B cell (primary cell): ENCODE measurements at regions not wholly inside any gene's neighbourhood (a gene's known extent, or its start where the extent isn't known, plus 50 kb on each side); places are given as distances from the start of the nearest gene placed in this dataset.

Source experiments
- ATAC-seq: fragments of 200-7000 bp; cut with Tn5 transposase; one replicate; pipeline ENCODE4 v1.10.0; 2021; ENCODE audit warnings: low read depth, mild to moderate bottlenecking, moderate number of reproducible peaks, moderate library complexity
- CTCF ChIA-PET: fragments of 350-600 bp; sonication (Branson Sonifier 250); formaldehyde crosslinking; loops from one replicate; lab custom pipeline; 2021; ENCODE audit warnings: antibody characterized with exemption, inconsistent platforms; lab: Charles Lee
- POLR2A ChIA-PET: fragments of 350-600 bp; sonication (Branson Sonifier 250); formaldehyde crosslinking; loops from one replicate; lab custom pipeline; 2021; ENCODE audit warnings: antibody characterized with exemption; lab: Charles Lee
- DNase-seq: peaks from one replicate; pipeline ENCODE4 v3.0.0; 2013
- H2AFZ ChIP-seq: 2 replicates; pipeline ENCODE4 v1.6.1; 2012; ENCODE audit warnings: mild to moderate bottlenecking, low read depth, low read length; ENCODE audit not compliant: insufficient read depth, poor library complexity, severe bottlenecking
- H3K27ac ChIP-seq, 2 donors: 1 replicate in 1 of 2; 2 replicates in 1 of 2; pipeline ENCODE4 v1.5.1; 2012 to 2013; ENCODE audit warnings: low read length in 2 of 2, mild to moderate bottlenecking in 2 of 2, moderate library complexity in 1 of 2
- H3K27me3 ChIP-seq, 4 experiments: fragments of 200-600 bp in 1 of 4; sonication (generic) in 1 of 4; replicated peaks in 1 of 4; 1 replicate in 2 of 4; 2 replicates in 2 of 4; pipeline versions ENCODE4 v1.6.1 to v1.7.0; 2013 to 2016; ENCODE audit warnings: low read length in 3 of 4, mild to moderate bottlenecking in 2 of 4, mixed read lengths in 1 of 4, moderate library complexity in 1 of 4; ENCODE audit not compliant: insufficient read depth in 4 of 4, control insufficient read depth in 3 of 4; ENCODE audit errors: control extremely low read depth in 1 of 4
- H3K36me3 ChIP-seq, 2 experiments: replicated peaks in 1 of 2; 1 replicate in 1 of 2; 2 replicates in 1 of 2; pipeline versions ENCODE4 v1.6.1 to v1.7.1; 2013; ENCODE audit warnings: low read length in 1 of 2; ENCODE audit not compliant: insufficient read depth in 2 of 2, control insufficient read depth in 1 of 2; ENCODE audit errors: control extremely low read depth in 1 of 2, extremely low read depth in 1 of 2
- H3K4me1 ChIP-seq, 2 donors: fragments of 200-600 bp in 1 of 2; sonication (generic) in 1 of 2; 1 replicate in 1 of 2; 2 replicates in 1 of 2; pipeline versions ENCODE4 v1.5.1 to v1.6.1; 2013 to 2017; ENCODE audit warnings: low read length in 2 of 2; ENCODE audit not compliant: control insufficient read depth in 2 of 2, insufficient read depth in 2 of 2
- H3K4me2 ChIP-seq: replicated peaks from 2 replicates; pipeline ENCODE3; 2012; ENCODE audit warnings: mild to moderate bottlenecking, low read depth, low read length; ENCODE audit not compliant: poor library complexity, severe bottlenecking
- H3K4me3 ChIP-seq, 5 experiments: fragments of 200-600 bp in 1 of 5; sonication (generic) in 1 of 5; 1 replicate in 3 of 5; 2 replicates in 2 of 5; pipeline versions ENCODE4 v1.5.1 to v1.7.0; 2011 to 2016; ENCODE audit warnings: low read length in 4 of 5, mild to moderate bottlenecking in 4 of 5, low read depth in 2 of 5, control low read depth in 1 of 5, moderate library complexity in 1 of 5; ENCODE audit not compliant: insufficient read depth in 1 of 5; ENCODE audit errors: control extremely low read depth in 1 of 5, extremely low read depth in 1 of 5
- H3K79me2 ChIP-seq: fragments of 200-600 bp; sonication (generic); one replicate; pipeline ENCODE4 v1.6.0; 2016; ENCODE audit warnings: low read length; ENCODE audit not compliant: control insufficient read depth, insufficient read depth
- H3K9ac ChIP-seq: fragments of 200-600 bp; sonication (generic); 2 replicates; pipeline ENCODE4 v1.6.1; 2017; ENCODE audit warnings: mild to moderate bottlenecking, low read length, moderate library complexity
- H3K9me3 ChIP-seq, 3 donors: one replicate each; pipeline versions ENCODE4 v1.6.1 to v1.7.1; 2013; ENCODE audit warnings: low read length in 2 of 3; ENCODE audit not compliant: control insufficient read depth in 2 of 3, insufficient read depth in 1 of 3; ENCODE audit errors: control extremely low read depth in 1 of 3
- H4K20me1 ChIP-seq: 2 replicates; pipeline ENCODE4 v1.6.0; 2012; ENCODE audit warnings: mild to moderate bottlenecking, low read length; ENCODE audit not compliant: insufficient read depth, control insufficient read depth, poor library complexity, severe bottlenecking
- H3K27ac Mint-ChIP-seq: one replicate; pipeline ENCODE4 v1.8.0; 2021; ENCODE audit warnings: mixed read lengths
- H3K27me3 Mint-ChIP-seq: one replicate; pipeline ENCODE4 v1.8.0; 2021; ENCODE audit warnings: mixed read lengths
- H3K4me1 Mint-ChIP-seq: one replicate; pipeline ENCODE4 v1.8.0; 2021; ENCODE audit warnings: mixed read lengths
- H3K4me3 Mint-ChIP-seq: one replicate; pipeline ENCODE4 v1.8.0; 2021; ENCODE audit warnings: mixed read lengths
- H3K9me3 Mint-ChIP-seq: one replicate; pipeline ENCODE4 v1.8.0; 2022; ENCODE audit warnings: mixed read lengths; ENCODE audit not compliant: insufficient read depth
- EZH2 ChIP-seq: IDR thresholded peaks from 2 replicates; pipeline ENCODE4 v1.6.1; 2012; ENCODE audit warnings: borderline replicate concordance, low read depth, mild to moderate bottlenecking, moderate library complexity, low read length; ENCODE audit not compliant: insufficient read depth, poor library complexity, severe bottlenecking
- WGBS: methylation state at CpG from one replicate; pipeline ENCODE4 v1.1.5; 2013; ENCODE audit warnings: missing lambda C conversion rate; ENCODE audit not compliant: insufficient coverage; 5-methylcytosine and 5-hydroxymethylcytosine counted together
- intact Hi-C: fragments of 100-400 bp; cut with micrococcal nuclease; formaldehyde crosslinking; loops from one replicate; pipeline ENCODE4 v1.10.0; 2022
- TF ChIP-seq, protein P1 (sequence below): fragments of 200-600 bp; IDR thresholded peaks from one replicate; pipeline ENCODE4 v1.8.0; 2022; ENCODE audit warnings: antibody characterized with exemption, mild to moderate bottlenecking

GRCh38 chr13:39811696-39812095 lies 156.2 kb downstream of the COG6 start:
- no peak overlapping the region for H3K27ac ChIP-seq
- Mint-ChIP-seq H3K4me3 (no peak overlapping the region), H3K27ac (no peak overlapping the region), H3K4me1 (no peaks in the 10 kb centered on the region), H3K27me3 (peaks cover 5% of the 10 kb centered on the region), H3K9me3 (peaks cover 3% of the 10 kb centered on the region)
- TF ChIP-seq, protein P1, sequence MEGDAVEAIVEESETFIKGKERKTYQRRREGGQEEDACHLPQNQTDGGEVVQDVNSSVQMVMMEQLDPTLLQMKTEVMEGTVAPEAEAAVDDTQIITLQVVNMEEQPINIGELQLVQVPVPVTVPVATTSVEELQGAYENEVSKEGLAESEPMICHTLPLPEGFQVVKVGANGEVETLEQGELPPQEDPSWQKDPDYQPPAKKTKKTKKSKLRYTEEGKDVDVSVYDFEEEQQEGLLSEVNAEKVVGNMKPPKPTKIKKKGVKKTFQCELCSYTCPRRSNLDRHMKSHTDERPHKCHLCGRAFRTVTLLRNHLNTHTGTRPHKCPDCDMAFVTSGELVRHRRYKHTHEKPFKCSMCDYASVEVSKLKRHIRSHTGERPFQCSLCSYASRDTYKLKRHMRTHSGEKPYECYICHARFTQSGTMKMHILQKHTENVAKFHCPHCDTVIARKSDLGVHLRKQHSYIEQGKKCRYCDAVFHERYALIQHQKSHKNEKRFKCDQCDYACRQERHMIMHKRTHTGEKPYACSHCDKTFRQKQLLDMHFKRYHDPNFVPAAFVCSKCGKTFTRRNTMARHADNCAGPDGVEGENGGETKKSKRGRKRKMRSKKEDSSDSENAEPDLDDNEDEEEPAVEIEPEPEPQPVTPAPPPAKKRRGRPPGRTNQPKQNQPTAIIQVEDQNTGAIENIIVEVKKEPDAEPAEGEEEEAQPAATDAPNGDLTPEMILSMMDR: no peak
- TF ChIP-seq EZH2: no peak
- H3K4me3 ChIP-seq: no peak overlapping the region
- ATAC-seq (no peak), DNase-seq (no peak)
- whole genome bisulfite sequencing: 86% methylated on average over 4 of the region's 5 CpGs
- ChIA-PET CTCF (no interaction called here), POLR2A (no interaction called here)
- no peaks in the 10 kb centered on the region for H3K4me1 ChIP-seq
- H3K9me3 ChIP-seq: peaks cover 0 to 9% (median 0%) of the 10 kb centered on the region in 3 donors
- H3K27me3 ChIP-seq: no peaks in the 10 kb centered on the region
- no peak overlapping the region for H3K4me2 ChIP-seq
- no peaks in the 10 kb centered on the region for H3K79me2 ChIP-seq
- no peak overlapping the region for H2AFZ ChIP-seq
- H3K9ac ChIP-seq: no peak overlapping the region
- no peaks in the 10 kb centered on the region for H4K20me1 ChIP-seq
- intact Hi-C loops: no loop called here
- no peaks in the 10 kb centered on the region for H3K36me3 ChIP-seq

DNA sequence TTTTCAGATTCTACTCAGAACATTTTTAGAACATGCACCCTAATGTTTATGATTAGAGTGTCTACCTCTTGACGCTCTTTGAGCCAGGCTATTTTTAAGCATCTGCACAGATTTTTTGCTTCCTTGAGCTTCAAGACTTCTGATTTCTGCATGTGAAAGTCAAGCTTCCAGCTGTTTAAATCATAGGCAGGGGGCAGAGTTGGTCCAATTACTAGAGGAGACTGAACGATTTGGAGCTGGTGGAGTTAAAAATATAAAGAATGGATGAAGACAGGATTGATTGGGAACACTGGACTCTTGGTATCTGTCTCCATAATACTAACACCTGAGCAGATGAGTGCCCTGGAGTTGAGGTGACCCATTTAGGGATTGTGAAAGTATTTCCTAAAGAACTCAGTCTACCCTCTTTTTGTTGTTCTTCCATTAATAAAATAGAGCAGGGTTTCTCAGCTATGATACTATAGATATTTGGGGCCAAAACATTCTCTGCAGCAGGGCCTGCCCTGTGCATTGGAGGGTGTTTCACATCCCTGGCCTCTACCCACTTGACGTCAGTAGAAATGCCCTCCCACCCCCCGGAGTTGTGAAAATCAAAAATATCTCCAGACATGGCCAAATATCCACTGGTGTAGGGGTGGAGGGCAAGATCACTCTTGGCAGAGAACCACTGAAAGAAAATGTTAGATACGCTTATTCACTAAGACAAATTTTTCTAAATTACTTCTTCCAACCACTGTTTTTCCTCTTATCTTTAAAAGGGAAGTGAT lies 160.1 kb downstream of the COG6 start:
- CTCF ChIA-PET: no interaction called here
- 100% methylated on average over 1 of the region's 5 CpGs for WGBS
- no peak for ATAC-seq

More for the DNA sequence above, 160.1 kb downstream of the COG6 start:
- peaks cover 3% of the 10 kb centered on the region for H3K9me3 Mint-ChIP-seq
- no peak overlapping the region for H3K4me2 ChIP-seq
- H3K27ac ChIP-seq: no peak overlapping the region
- no peak for TF ChIP-seq EZH2
- TF ChIP-seq, protein P1: no peak
- H3K9me3 ChIP-seq: peaks cover 0 to 9% (median 0%) of the 10 kb centered on the region in 3 donors
- intact Hi-C loops: no loop called here
- POLR2A ChIA-PET: no interaction called here
- H3K4me1 Mint-ChIP-seq: no peaks in the 10 kb centered on the region
- no peaks in the 10 kb centered on the region for H4K20me1 ChIP-seq
- no peak overlapping the region for H3K4me3 ChIP-seq
- H3K27me3 ChIP-seq: no peaks in the 10 kb centered on the region
- H3K9ac ChIP-seq: no peak overlapping the region
- no peak overlapping the region for H3K4me3 Mint-ChIP-seq
- H3K79me2 ChIP-seq: no peaks in the 10 kb centered on the region
- DNase-seq: no peak
- no peak overlapping the region for H2AFZ ChIP-seq
- H3K27ac Mint-ChIP-seq: no peak overlapping the region
- H3K27me3 Mint-ChIP-seq: peaks cover 5% of the 10 kb centered on the region
- H3K4me1 ChIP-seq: no peaks in the 10 kb centered on the region
- H3K36me3 ChIP-seq: no peaks in the 10 kb centered on the region
